CD4-positive, alpha-beta T cell treated with Interleukin-6 at 100 ng/mL for 8 hours (primary cell): ENCODE measurements at regions not wholly inside any gene's neighbourhood (a gene's known extent, or its start where the extent isn't known, plus 50 kb on each side); places are given as distances from the start of the nearest gene placed in this dataset.

Experiments
- DNase-seq: peaks from one replicate; pipeline ENCODE4 v3.0.0-alpha.2; 2020; ENCODE audit warnings: mixed read lengths, low spot score

- DNase-seq: no peak
Observed at GRCh38 chr12:41762691-41763090, 382.0 kb downstream of the GXYLT1 start.

- DNase-seq: no peak
Observed at GRCh38 chr12:41745593-41745992, 399.1 kb downstream of the GXYLT1 start.

- no peak for DNase-seq
Observed at GRCh38 chr12:41743835-41744234, 400.8 kb downstream of the GXYLT1 start.

- DNase-seq: no peak
Observed at GRCh38 chr12:41739066-41739465, 405.6 kb downstream of the GXYLT1 start.

- no peak for DNase-seq
Observed at GRCh38 chr12:41737423-41737822, 407.3 kb downstream of the GXYLT1 start.

GRCh38 chr12:41736436-41736835 lies 408.2 kb downstream of the GXYLT1 start:
- DNase-seq: no peak

GRCh38 chr12:41731691-41732090 lies 413.0 kb downstream of the GXYLT1 start:
- DNase-seq: no peak

GRCh38 chr12:41731061-41731460 lies 413.6 kb downstream of the GXYLT1 start:
- DNase-seq: no peak

- DNase-seq: no peak
Observed at GRCh38 chr12:41724216-41724615, 420.5 kb downstream of the GXYLT1 start.

GRCh38 chr12:41719214-41719613 lies 425.5 kb downstream of the GXYLT1 start:
- no peak for DNase-seq

- no peak for DNase-seq
Observed at GRCh38 chr12:41715256-41715655, 429.4 kb downstream of the GXYLT1 start.

- no peak for DNase-seq
Observed at GRCh38 chr12:41709463-41710285, 435.0 kb downstream of the GXYLT1 start.

- DNase-seq: no peak
Observed at GRCh38 chr12:41709012-41709411, 435.7 kb downstream of the GXYLT1 start.

GRCh38 chr12:41706376-41706775 lies 438.3 kb downstream of the GXYLT1 start:
- DNase-seq: no peak

- DNase-seq: no peak
Observed at GRCh38 chr12:41701943-41702601, 442.6 kb downstream of the GXYLT1 start.

- no peak for DNase-seq
Observed at GRCh38 chr12:41700940-41701339, 443.7 kb downstream of the GXYLT1 start.

GRCh38 chr12:41699658-41700057 lies 445.0 kb downstream of the GXYLT1 start:
- no peak for DNase-seq

GRCh38 chr12:41697161-41697560 lies 447.5 kb downstream of the GXYLT1 start:
- no peak for DNase-seq

- no peak for DNase-seq
Observed at GRCh38 chr12:41684997-41685396, 459.7 kb downstream of the GXYLT1 start.

GRCh38 chr12:41683513-41684240 lies 461.0 kb downstream of the GXYLT1 start:
- no peak for DNase-seq

GRCh38 chr12:41683023-41683422 lies 461.7 kb downstream of the GXYLT1 start:
- no peak for DNase-seq

- DNase-seq: no peak
Observed at GRCh38 chr12:41681898-41682297, 462.8 kb downstream of the GXYLT1 start.

GRCh38 chr12:41680155-41680554 lies 464.5 kb downstream of the GXYLT1 start:
- DNase-seq: no peak
